Neutrophil (primary cell): ENCODE measurements at regions not wholly inside any gene's neighbourhood (a gene's known extent, or its start where the extent isn't known, plus 50 kb on each side); places are given as distances from the start of the nearest gene placed in this dataset.

ENCODE experiments used
- H3K27ac ChIP-seq: fragments of 200-600 bp; sonication (generic); 2 replicates; pipeline ENCODE4 v1.5.1; 2016; ENCODE audit warnings: mild to moderate bottlenecking, moderate library complexity
- H3K27me3 ChIP-seq: fragments of 200-600 bp; sonication (generic); 2 replicates; pipeline ENCODE4 v1.6.0; 2016; ENCODE audit warnings: mild to moderate bottlenecking
- H3K36me3 ChIP-seq: fragments of 200-600 bp; sonication (generic); 2 replicates; pipeline ENCODE4 v1.5.1; 2017
- H3K4me1 ChIP-seq, 2 experiments: fragments of 200-600 bp in 1 of 2; sonication (generic) in 1 of 2; 1 replicate in 1 of 2; 2 replicates in 1 of 2; pipeline versions ENCODE4 v1.5.1 to v1.6.1; 2013 to 2016; ENCODE audit warnings: low read depth in 1 of 2, low read length in 1 of 2, mild to moderate bottlenecking in 1 of 2, moderate library complexity in 1 of 2; ENCODE audit not compliant: control insufficient read depth in 1 of 2, insufficient read depth in 1 of 2
- H3K4me3 ChIP-seq, 2 experiments: fragments of 200-600 bp in 1 of 2; sonication (generic) in 1 of 2; 1 replicate in 1 of 2; 2 replicates in 1 of 2; pipeline ENCODE4 v1.5.1; 2013 to 2016; ENCODE audit warnings: low read depth in 1 of 2, low read length in 1 of 2, mild to moderate bottlenecking in 1 of 2, moderate library complexity in 1 of 2
- H3K9me3 ChIP-seq: fragments of 200-600 bp; sonication (generic); 2 replicates; pipeline ENCODE4 v1.5.1; 2016
- CTCF ChIP-seq: fragments of 200-600 bp; sonication (generic); IDR thresholded peaks from 2 replicates; pipeline ENCODE4 v1.5.1; 2016; ENCODE audit warnings: antibody characterized with exemption

GRCh38 chr2:60385648-60386047 is 167.8 kb downstream of the BCL11A start:
- Histone ChIP-seq H3K9me3 (no peaks in the 10 kb centered on the region), H3K27me3 (no peaks in the 10 kb centered on the region), H3K4me3 (peak overlapping the region; percentile 36 to 40), H3K36me3 (no peaks in the 10 kb centered on the region), H3K27ac (peak overlapping the region; percentile 80), H3K4me1 (peaks cover 40 to 47% of the 10 kb centered on the region in 2 experiments)
- TF ChIP-seq CTCF: no peak

DNA sequence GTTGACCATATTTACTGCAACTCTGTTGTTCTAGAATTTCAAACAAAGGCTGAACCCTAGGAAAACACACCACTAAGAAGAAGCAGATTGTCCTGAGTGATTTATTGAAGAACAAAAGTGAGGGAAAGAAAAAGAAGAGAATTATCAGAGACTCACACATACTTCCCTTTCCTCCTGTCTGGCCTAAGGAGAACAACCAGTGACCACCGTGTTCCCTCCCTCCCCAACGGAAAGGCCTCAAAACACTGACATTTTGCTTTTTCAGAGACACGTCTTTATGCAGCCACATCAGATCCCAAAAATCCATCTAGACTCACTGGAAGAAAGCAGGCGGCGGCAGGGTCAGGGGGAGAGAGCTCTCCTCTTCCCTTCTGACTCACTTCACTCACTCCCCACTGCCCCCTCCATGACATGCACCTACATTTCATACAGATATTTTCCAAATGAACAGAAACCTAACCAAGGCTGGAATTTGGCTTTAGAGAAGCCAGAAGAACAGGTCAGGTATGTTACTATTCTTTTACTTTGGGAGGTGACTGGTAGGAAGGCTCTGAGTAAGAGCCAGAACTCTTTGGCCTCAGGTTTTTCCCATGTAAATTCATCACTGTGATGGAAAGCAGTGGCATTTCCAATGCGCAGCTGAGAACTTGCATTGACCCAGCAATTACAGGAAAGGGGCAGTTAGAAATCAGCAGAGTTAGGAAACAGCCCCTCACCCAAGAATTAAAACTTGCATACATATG is 169.9 kb downstream of the BCL11A start:
- TF ChIP-seq CTCF: no peak
- Histone ChIP-seq H3K4me3 (no peak overlapping the region), H3K36me3 (no peaks in the 10 kb centered on the region), H3K27ac (peak overlapping the region; percentile 28), H3K4me1 (peaks cover 47 to 51% of the 10 kb centered on the region in 2 experiments), H3K9me3 (no peaks in the 10 kb centered on the region), H3K27me3 (no peaks in the 10 kb centered on the region)

- H3K4me1 ChIP-seq: peaks cover 49 to 56% of the 10 kb centered on the region in 2 experiments
- no peaks in the 10 kb centered on the region for H3K9me3 ChIP-seq
- H3K27ac ChIP-seq: no peak overlapping the region
- H3K4me3 ChIP-seq: no peak overlapping the region
- TF ChIP-seq CTCF: no peak
- no peaks in the 10 kb centered on the region for H3K36me3 ChIP-seq
- no peaks in the 10 kb centered on the region for H3K27me3 ChIP-seq
Observed at GRCh38 chr2:60380411-60380810, 173.0 kb downstream of the BCL11A start.

DNA sequence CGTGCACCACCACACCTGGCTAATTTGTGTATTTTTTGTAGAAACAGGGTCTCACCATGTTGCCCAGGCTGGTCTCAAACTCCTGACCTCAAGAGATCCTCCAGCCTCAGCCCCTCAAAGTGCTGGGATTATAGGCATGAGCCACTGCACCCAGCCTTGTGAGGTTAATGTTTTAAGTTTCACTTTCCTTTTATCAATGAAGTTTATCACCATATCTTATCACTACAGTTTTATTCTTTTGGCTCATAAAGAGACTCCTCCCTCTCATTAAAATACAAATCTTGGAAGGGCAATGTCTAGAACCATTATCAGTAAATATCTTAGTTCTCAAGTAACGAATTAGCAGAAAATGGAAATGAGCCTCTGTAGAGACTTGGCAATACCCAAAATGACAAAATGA is 173.8 kb downstream of the BCL11A start:
- H3K27ac ChIP-seq: no peak overlapping the region

DNA sequence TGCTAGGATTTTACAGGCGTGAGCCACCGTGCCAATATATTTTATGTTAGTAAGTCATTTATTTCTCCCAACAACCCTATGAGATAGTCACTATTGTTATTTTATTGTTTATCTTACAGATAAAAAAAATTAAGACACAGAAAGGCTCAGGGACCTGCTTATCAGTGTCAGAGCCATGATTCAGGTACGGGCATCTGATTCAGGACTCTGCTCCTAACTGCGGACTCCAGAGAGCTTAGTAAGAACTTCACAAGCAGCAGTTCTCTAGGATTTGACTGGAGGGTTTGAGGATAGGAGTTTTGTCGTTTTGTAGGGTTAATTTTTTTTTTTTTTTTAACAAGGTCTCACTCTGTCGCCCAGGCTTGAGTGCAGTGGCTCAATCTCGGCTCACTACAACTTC is 174.2 kb downstream of the BCL11A start:
- no peak for TF ChIP-seq CTCF
- no peaks in the 10 kb centered on the region for H3K27me3 ChIP-seq
- H3K9me3 ChIP-seq: no peaks in the 10 kb centered on the region
- no peak overlapping the region for H3K4me3 ChIP-seq
- H3K4me1 ChIP-seq: peaks cover 49 to 56% of the 10 kb centered on the region in 2 experiments
- H3K27ac ChIP-seq: no peak overlapping the region
- H3K36me3 ChIP-seq: no peaks in the 10 kb centered on the region

More for the DNA sequence above, 173.8 kb downstream of the BCL11A start:
- peaks cover 49 to 56% of the 10 kb centered on the region in 2 experiments for H3K4me1 ChIP-seq
- no peaks in the 10 kb centered on the region for H3K36me3 ChIP-seq
- H3K9me3 ChIP-seq: no peaks in the 10 kb centered on the region
- no peaks in the 10 kb centered on the region for H3K27me3 ChIP-seq
- no peak for TF ChIP-seq CTCF
- no peak overlapping the region for H3K4me3 ChIP-seq
